Hepatocyte (in vitro differentiated cells): ENCODE measurements at regions not wholly inside any gene's neighbourhood (a gene's known extent, or its start where the extent isn't known, plus 50 kb on each side); places are given as distances from the start of the nearest gene placed in this dataset.

ENCODE experiments used
- EZH2 ChIP-seq: fragments of 200-600 bp; sonication (generic); IDR thresholded peaks from 2 replicates; pipeline ENCODE4 v1.6.1; 2016; ENCODE audit warnings: antibody characterized with exemption, mild to moderate bottlenecking, borderline replicate concordance
- TF ChIP-seq, protein P1 (sequence below): fragments of 200-600 bp; sonication (generic); IDR thresholded peaks from 2 replicates; pipeline ENCODE4 v1.5.1; 2016; ENCODE audit warnings: antibody characterized with exemption, mild to moderate bottlenecking; ENCODE audit not compliant: poor library complexity

DNA sequence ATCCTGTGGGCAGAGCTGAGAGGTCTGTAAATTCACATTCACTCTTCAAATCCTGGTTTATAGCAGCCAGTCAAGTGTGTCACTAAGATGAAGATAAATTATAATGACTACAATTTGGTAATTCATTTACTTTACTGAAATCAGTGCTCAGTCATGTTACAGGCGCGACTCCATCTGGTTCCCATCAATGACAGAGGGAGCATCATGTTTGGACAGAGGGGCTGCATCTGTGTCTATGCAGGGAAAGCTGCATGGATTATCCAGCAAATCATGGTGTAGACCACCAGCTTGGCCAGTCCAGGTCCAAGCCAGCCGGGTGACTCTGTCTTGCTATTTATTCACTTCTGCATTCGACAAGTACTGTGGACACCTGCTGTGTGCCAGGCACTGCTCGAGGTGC, 214.1 kb upstream of the ZNF32 start:
- TF ChIP-seq, protein P1, sequence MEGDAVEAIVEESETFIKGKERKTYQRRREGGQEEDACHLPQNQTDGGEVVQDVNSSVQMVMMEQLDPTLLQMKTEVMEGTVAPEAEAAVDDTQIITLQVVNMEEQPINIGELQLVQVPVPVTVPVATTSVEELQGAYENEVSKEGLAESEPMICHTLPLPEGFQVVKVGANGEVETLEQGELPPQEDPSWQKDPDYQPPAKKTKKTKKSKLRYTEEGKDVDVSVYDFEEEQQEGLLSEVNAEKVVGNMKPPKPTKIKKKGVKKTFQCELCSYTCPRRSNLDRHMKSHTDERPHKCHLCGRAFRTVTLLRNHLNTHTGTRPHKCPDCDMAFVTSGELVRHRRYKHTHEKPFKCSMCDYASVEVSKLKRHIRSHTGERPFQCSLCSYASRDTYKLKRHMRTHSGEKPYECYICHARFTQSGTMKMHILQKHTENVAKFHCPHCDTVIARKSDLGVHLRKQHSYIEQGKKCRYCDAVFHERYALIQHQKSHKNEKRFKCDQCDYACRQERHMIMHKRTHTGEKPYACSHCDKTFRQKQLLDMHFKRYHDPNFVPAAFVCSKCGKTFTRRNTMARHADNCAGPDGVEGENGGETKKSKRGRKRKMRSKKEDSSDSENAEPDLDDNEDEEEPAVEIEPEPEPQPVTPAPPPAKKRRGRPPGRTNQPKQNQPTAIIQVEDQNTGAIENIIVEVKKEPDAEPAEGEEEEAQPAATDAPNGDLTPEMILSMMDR, result no peak
- TF ChIP-seq EZH2, result no peak
